ENCODE measurements at regions not wholly inside any gene's neighbourhood (a gene's known extent, or its start where the extent isn't known, plus 50 kb on each side); places are given as distances from the start of the nearest gene placed in this dataset.

DNA sequence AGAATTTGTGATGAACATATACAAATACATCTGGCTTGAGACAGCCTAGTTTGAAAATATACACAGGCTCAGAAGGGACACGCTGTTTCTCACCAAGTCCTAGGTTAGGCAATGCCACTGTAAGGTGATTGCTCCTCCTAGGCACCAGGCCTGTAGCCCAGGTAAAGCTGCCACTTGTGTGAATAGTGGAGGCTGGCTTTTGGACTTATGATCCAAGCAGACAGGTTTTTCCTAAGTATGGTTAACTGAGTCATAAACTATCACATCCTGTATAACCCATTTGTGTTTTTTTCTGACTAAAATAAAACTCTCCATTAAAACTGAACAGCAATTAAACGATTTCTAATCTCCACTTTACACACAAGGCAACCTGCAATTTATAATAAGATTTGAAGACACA lies 81.0 kb downstream of the SEMA4F start:
- no peak for DNase-seq (ENCODE audit: low spot score)

DNA sequence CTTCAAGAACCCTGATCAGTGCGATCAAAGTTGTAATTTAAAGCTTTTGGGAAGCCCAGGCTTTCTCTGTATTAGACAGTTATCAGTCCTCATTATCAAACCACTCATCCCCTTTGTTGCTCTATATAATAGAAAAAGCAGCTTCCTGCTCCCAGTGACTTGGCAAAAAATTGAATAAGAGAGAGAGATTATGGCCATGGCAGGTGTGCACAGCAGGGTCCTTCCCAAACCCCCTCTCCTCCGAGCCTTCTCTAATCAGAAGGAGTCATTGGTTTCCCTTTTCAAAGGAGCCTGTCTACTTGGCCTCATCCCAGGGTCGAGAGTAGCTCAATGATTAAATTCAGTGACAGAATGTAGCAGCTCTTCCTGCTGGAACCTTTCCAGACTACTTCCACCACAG lies 81.5 kb downstream of the SEMA4F start:
- DNase-seq (ENCODE audit: low spot score), result no peak

DNA sequence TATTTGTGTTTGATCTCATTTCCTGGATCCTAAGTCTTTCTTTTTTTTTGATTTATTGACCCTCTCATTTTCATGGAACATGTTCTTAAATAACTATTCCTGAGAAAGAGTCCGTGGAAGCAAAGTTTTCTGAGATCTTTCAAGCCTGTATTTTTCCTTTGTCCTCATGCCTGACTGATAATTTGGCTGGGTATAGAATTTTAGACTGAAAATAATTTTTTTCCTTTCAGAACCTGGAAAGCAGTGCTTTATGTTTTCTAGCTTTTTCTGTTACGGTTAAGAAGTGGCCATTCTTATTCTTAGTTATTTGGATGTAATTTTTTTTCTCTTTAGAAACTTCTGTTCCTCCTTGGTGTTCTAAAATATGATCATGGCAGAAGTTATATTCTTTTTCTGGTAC lies 82.5 kb downstream of the SEMA4F start:
- DNase-seq (ENCODE audit: low spot score), result no peak

DNA sequence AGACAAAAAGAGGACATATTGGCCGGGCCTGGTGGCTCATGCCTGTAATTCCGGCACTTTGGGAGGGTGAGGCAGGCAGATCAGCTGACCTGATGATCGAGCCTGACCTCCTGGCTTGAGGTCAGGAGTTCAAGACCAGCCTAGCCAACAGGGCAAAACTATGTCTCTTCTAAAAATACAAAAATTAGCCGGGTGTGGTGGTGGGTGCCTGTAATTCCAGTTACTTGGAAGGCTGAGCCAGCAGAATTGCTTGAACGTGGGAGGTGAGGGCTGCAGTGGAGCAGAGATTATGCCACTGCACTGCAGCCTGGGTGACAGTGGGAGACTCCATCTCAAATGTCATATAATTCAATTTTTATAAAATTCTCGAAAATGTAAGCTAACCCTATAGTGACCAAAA lies 84.5 kb downstream of the SEMA4F start:
- no peak for DNase-seq (ENCODE audit: low spot score)

DNA sequence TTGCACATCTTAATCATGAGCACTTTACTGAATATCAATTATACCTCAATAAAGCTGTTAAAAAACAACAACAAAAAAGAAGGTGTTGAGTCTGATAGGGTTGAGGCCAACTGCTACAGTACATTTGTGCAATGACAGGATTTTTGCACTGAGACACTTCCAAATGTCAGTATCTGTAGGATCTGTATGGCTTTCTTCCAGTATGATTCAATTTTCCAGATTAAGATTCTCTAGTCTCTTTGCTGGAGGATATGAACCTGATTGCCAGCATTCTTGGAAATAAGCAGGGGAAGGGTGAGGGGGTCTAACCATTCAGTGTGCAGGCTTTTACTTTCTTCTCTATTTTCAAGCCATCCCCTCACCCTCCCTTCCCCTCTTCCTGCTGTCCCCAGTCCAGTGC lies 85.1 kb downstream of the SEMA4F start:
- no peak for DNase-seq (ENCODE audit: low spot score)

DNA sequence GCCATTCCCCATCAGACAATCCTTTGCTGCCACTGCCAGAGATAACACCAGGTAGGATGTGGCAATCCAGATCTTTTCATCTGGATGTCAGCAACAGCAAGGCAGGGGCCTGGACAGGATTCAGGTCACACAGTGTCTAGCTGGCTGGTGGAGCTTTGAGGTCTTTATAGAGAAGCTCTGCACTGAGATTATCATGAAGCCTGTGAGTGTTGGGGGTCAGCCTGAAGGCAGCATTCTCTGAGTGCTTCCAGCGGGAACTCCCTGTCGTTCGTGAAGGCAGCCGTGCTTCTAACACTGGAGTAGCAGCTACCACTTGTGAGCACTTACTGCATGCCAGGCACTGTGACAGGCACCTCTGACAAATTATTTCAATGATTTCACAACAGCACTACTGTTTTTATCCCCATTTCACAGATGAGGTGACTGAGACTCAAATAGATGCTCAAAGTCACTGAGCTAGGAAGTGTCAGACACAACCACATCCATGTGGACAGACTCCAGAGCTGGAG lies 85.7 kb downstream of the SEMA4F start:
- no peak for DNase-seq (ENCODE audit: low spot score)

DNA sequence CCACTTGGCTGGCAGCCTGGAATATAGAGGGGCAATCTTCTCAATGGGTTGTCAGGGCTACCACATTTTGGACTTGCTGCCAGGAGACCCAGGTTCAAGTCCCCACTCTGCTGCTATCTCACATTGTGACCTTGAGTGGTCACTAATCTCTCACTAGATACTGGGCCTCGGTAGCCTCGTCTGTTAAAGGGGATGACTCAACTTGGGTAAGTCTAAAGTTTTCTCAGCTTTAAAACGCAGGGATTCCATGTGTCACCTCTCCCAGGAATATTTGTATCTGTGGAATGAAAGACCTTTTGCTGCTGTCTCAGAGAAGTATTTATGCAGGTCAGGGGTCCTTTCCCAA lies 86.3 kb downstream of the SEMA4F start:
- DNase-seq (ENCODE audit: low spot score), result no peak

DNA sequence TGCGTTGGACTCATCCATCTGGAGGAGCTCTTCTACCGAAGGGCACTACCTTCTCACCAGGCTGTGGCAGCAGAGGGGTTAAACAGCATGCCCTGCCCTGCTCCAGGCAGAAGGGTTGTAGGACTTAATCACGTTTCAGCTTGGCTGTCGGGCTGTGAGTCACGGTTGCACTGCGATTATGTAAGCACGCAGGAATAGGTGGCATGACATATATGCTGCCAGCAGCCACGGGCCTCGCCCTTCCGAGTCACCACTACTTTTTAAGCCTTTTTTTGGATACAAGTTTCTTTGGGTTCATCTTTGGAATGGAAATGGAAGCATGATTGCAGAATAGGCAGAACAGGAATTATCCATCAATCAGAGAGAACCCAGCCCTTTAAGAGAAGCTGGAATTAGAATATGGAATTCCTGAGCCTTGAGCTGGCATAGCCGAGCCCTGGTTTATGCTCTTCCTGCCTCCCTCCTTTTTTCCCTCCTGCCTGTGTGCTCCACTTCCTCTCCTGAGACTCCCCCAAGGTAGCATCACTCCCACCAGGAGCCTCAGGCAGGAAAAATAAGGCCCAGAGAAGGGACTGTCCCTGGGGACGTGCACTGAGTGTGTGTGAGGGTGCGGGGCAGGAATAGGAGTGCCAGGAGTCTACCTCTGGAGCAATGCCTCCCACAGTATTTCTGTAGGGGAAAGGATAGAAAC lies 86.8 kb downstream of the SEMA4F start:
- peak; percentile 88 for DNase-seq (ENCODE audit: low spot score)

DNA sequence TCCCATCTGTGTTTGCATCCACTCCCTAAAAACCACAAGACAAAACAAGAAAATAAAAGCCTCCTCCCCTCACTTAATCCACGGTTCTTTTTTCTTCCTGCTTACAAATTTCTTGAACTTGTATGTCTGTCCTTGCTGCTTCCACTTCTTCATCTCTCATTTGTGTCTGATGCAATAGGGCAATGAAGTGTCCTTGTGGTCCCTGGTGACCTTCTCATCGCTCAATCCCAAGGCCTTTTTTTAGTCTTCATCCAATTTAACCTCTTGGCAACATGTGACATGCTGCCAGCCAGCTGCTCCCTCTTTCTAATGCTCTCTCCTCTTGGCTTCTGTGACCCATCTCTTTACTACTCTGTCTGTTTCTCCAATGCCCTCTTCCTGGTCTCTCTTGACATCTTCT lies 87.6 kb downstream of the SEMA4F start:
- no peak for DNase-seq (ENCODE audit: low spot score)

DNA sequence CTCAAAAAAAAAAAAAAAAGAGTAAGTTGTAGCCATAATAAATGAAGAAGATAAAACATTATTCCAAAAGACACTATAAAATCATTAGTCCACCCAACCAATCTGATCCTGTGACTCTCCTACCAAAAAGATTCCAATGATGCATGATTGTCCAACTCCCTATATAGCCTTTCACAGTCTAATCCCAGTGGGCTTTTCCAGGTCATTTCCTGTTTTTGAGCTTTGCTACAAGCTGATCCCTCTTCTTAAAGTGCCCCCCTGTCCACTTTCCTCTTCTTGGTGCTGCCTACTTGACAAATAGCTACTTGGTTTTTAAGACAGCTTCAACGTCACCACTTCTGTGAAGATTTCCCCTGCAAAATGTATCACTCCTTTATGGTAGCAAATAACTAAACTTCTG lies 88.4 kb downstream of the SEMA4F start:
- no peak for DNase-seq (ENCODE audit: low spot score)

DNA sequence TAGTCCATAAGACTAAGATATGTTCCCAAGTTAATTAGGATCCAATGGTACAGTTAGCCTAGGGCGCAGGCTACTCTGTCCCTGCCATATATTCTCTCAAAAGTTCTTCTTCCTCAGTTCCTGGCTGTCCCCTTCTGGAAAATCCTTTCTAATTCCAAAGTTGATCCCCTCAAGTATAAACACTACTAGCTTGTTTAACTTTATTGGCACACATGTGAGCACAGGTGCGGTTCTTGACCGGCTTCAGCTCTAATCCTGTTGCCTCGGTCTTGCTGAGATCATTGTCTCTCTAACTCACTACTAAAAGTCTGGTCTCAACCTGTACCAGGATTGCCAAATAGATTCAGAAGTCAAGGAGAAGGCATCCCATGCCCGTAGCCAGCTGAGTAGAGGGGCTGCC lies 89.0 kb downstream of the SEMA4F start:
- no peak for DNase-seq (ENCODE audit: low spot score)

DNA sequence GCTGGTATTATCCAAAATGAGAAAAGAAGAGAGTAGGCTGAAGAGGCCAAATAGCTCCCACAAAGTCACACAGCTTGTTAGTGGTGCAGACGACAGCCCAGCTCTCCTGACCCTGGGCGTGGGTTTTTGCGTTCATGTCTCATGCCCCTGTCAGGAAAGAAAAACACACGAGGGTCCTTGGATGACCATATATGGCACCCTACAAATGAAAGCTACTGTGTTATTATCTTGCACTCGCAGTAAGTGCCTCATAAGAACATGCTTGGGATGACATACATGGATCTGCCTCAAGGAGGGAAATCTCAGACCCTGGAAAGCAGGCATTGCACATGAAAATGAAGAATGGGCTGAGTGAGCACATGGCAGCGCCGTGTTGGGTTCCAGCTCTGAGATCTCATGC lies 89.7 kb downstream of the SEMA4F start:
- no peak for DNase-seq (ENCODE audit: low spot score)

DNA sequence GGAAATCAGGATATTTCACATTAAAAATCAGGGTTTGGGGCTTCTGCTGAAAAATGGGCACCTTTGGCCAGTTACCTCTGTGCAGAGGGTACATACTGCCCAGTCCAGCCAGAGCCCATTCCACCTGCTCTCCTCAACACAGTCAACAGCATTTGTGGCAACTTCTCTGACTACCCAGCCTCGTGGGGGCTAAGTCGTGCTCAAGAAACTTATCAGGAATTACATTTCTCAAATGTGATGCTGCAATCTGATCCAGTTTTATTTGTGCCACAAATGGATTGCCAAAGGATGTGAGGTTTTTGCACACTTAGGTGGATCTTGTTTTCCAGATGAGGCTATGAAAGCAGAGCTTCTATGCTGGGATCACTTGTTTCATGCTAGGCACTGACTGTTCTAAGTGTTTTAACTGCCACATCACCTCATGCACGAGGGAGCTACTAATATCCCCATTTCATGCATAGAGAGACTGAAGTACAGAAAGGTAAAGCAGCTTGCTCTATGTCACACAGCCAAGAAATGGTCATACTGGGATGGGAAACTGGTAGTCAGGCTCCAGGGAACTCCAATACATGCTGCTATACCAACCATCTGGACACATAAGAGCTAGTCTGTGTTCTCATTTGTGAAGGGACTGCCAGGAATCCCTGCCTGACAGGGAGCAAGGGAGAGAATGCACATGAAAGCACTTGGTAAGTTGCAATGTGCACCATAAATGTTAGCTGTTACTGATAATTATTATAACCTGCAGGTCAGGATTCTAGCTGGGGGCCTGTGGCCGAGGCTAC lies 89.0 kb upstream of the HK2 start:
- DNase-seq (ENCODE audit: low spot score), result no peak

DNA sequence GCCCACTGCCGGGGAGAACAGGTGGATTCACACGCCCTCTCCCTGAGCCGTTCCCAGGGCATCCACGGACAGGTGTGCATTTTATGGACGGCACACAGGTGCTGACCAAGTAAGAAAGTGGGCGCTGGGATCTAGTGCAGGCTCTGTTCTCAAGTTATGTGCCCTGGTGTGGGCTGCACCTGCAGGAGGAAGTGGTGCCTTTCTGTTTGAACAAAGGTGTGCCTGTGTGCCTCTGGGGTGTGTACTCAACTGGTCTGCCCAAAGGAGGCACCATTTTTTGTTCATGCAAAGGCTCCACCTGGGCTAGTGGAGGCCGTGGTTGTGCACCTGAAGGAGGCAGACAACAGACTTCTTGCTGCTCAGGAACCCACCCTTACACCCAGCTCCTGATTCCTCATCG lies 88.2 kb upstream of the HK2 start:
- no peak for DNase-seq (ENCODE audit: low spot score)

DNA sequence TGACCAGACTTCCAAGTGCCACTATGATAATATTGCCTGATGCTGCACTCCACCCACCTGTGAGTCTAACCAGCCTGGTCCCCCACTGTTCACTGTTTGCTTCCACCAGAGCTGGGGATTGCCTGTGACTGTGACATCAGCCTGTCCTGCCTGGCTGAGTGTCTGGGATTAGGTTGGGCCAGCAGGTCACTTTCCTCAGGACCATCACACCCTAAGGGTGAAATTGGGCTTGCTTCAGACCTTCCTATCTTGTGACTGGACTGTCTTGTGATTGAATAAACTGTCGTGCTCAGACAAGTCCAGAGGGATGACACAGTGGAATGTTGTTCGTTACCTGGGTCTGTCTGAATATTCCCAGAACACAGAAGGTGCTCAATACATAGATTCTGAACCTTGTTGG lies 87.4 kb upstream of the HK2 start:
- DNase-seq (ENCODE audit: low spot score), result no peak

DNA sequence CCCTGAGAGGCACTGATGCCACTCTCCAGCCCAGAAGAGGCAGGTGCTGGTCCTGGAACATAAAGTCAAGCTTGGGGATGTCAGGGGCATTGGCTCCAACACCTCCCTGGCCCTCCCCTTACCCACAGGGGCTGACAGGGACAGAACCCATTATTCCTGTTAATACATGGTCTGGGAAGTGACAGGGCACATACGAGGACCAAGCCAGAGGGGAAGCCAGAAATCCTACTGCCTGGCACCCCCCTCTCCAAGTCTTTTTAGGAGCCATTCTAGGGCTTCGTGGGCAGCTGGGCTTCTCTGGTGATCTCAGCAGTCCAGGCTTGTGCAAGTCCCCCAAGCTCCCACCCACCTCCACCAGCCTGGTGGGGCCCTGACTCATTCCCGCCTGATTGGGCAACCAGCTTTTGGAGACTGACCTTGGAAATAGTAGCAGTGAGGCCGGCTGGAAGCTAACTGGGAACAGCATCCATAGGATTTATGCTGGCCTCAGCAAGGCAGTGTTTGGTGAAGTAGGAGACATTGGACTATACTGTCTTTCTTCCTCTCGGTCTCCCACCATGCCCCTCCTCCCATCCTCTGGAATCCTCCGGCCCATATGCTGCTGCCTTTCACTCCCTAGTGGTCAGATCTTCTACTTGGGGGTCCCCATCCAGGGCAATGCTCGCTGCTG lies 86.4 kb upstream of the HK2 start:
- peak; percentile 60 for DNase-seq (ENCODE audit: low spot score)

DNA sequence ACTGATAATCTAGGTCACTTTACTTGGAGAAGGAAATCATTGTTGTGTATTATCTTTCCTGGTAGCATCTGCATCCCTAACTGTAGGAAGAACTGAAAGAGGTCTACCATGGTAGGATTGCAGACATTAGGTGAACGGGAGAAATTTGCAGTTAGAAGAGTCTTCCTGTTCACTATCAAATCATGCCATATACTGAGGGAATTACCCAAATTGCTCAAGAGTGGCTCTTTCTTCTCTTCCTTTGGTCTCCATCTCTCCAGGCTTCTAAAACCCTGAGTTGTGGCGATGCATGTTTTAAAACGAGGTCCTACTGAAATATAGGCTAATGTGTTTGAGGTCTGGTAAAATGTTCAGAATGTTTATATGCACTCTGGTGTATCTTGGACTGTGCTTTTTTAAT lies 85.3 kb upstream of the HK2 start:
- no peak for DNase-seq (ENCODE audit: low spot score)

DNA sequence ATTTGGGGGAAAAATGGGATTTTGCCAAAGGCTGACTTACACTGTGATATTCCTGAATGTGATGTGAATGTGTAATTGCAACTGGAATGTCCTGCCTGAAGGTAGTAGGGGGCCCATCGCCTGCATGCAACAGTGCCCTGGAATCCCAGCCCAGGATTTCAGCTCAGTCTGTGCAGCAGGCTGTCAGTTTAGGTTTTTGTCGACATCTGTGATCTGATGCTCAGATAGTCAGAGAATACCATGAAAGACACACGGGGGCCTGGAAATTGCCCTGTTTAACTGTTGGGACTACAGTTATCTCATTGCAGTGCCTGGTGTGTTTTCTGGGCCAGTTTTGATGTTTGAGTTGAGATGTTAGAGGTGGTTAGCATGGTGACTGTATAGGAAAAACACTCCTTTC lies 84.5 kb upstream of the HK2 start:
- DNase-seq (ENCODE audit: low spot score), result no peak

DNA sequence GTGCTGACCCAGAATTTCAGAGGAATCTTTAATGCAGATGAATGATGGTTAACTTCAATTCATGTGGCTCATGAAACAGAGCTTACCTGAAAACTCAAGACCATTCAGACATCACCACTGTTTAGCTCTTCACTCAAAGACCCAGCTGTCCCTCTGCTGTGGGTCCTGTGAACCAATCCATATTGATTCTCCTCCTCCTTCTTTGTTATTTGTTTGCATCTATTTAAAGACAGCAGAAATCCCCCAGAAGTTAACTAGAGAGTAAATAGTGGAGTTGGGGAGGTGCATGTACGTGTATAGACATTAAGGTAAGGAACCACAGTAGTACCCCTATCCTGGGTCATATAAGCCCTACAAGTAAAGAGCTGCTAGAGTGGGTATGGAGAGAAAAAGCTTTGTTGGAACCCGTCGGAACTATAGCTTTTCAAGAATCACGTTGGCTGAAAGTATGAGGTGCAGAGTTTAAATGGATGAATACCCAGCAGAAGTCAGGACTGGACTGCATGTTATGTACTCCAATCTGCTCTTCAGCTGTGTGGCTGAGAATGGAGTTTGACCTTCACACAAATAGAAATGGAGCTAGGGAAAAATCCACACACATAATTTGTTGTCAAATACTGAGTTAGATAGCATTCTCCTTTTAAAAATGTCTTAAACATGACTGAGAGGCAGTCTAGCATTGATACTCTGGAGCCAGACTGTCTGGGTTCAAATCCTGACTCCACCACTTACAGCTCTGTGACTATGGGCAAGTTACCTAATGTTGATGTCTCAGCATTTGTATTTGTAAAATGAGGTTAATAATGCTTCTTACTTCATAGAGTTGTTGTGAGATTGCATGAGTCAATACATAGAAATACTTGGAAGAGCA lies 81.7 kb upstream of the HK2 start:
- DNase-seq (ENCODE audit: low spot score), result no peak

DNA sequence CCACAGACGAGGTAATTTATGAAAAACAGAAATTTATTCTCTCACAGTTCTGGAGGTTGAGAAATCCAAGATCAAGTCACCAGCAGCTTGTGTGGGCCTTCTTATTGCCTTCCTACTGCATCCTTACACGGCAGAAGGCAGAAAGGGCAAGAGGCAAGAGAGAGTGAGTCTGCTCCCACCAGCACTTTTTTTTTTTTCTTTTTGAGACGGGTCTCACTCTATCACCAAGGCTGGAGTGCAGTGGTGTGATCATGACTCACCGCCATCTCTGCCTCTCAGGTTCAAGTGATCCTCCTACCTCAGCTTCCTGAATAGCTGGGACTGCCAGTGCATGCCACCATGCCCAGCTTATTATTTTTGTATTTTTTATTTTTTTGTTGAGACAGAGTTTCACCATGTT lies 78.5 kb upstream of the HK2 start:
- DNase-seq (ENCODE audit: low spot score), result no peak

DNA sequence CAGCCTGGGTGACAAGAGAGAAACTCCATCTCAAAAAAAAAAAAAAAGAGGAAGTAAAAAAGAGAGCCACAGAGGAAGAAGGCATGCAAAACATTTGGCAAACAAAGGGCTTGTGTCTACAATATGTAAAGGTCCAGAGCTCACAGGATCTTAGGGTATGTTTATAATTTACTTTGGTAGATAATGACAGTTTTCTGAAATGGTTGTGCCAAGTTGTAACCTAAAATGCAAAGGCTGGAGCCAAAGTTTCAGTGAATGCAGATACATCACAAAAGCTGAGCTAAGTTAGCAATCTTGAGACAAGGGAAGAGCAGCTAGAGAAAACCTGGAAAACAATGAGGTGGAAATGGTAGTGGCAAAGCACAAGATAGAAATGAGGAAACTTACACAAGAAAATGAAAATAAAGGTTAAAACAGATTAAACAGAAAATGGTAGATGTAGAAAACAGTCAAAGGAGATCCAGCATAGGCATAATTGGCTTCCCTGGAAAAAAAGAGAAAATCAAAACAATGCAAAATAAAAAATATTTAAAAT lies 77.5 kb upstream of the HK2 start:
- no peak for DNase-seq (ENCODE audit: low spot score)

DNA sequence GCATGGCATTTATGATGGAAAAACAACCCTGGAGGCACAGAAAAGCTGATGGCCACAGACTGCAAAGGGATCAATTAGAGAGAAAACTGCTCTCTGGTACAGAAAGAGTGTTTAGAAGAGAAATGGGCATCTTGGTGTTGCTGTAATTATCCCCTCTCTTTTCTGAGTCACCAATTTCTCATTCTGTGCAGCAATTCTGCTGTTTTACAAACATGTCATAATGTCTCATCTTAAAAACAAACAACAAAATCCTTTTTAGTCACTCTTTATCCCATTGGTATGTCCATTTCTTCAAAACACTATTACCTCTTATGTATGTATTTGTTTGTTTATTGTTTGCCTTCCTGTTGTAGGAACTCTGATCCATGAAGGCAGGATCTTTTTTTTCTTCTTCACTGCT lies 73.9 kb upstream of the HK2 start:
- no peak for DNase-seq (ENCODE audit: low spot score)

All from AG08396 (cell line).